ENCODE measurements at regions not wholly inside any gene's neighbourhood (a gene's known extent, or its start where the extent isn't known, plus 50 kb on each side); places are given as distances from the start of the nearest gene placed in this dataset.

DNA sequence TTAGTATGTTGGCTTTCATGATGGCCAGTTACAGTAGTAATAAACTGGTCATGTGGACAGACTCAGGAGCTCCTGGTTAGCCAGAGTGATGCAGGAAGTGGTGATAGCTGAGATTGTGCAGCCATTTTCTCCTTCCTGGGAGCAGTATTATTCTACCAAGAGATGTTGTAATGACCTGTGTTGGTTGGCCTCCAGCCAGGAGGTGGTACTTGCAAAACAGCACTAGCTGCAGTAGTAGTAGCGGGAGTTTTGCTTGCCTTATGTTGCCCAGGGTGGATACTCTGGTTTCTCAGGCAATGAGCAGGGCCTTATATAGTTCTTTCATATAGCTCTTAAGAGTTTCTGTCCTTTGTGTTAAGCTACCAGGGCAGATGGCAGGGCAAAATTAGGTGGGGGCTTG lies 998.8 kb downstream of the GLUD2 start:
- no peak overlapping the region for H3K4me2 ChIP-seq (ENCODE audit: insufficient read depth, low read length, poor library complexity, severe bottlenecking)
- H3K14ac ChIP-seq (ENCODE audit: low read length), result no peak overlapping the region
- H3K18ac ChIP-seq (ENCODE audit: low read length), result no peak overlapping the region
- no peak overlapping the region for H2BK5ac ChIP-seq (ENCODE audit: low read length)
- DNase-seq (ENCODE audit: low spot score), result no peak
- no peak overlapping the region for H3K27ac ChIP-seq (replicated peaks; ENCODE audit: low read length)
- H3K4me1 ChIP-seq (ENCODE audit: control insufficient read depth in 2 of 2, insufficient read depth in 1 of 2, low read depth in 1 of 2, low read length in 2 of 2), result no peaks in the 10 kb centered on the region
- H4K8ac ChIP-seq (ENCODE audit: low read depth, low read length), result no peak overlapping the region
- H3K23ac ChIP-seq (ENCODE audit: low read depth, low read length, poor library complexity), result no peak overlapping the region
- no peak overlapping the region for H3K9ac ChIP-seq (ENCODE audit: low read depth, low read length, poor library complexity)
- H3K4me3 ChIP-seq (ENCODE audit: low read length in 2 of 2), result no peak overlapping the region
- H3K9me3 ChIP-seq (replicated peaks in 1 of 2; ENCODE audit: control insufficient read depth in 2 of 2, insufficient read depth in 1 of 2, low read depth in 1 of 2, low read length in 2 of 2), result no peaks in the 10 kb centered on the region
- no peaks in the 10 kb centered on the region for H3K27me3 ChIP-seq (ENCODE audit: control insufficient read depth in 3 of 3, insufficient read depth in 3 of 3, low read depth in 1 of 3, low read length in 3 of 3)
- H2AFZ ChIP-seq (ENCODE audit: low read length), result no peak overlapping the region
- no peak overlapping the region for H2AK5ac ChIP-seq (ENCODE audit: low read depth, low read length)
- WGBS, 2 donors (ENCODE audit: extremely low coverage in 2 of 2, insufficient read length in 2 of 2, insufficient replicate concordance in 1 of 2), result no CpG with 5 or more reads among the region's 1 CpG
- H2BK12ac ChIP-seq (ENCODE audit: low read length), result no peak overlapping the region
- no peak overlapping the region for H4K91ac ChIP-seq (ENCODE audit: low read depth, low read length, poor library complexity)
- H2BK15ac ChIP-seq (ENCODE audit: low read length), result no peak overlapping the region
- H3K79me1 ChIP-seq (ENCODE audit: low read depth, low read length), result no peaks in the 10 kb centered on the region
- no peak overlapping the region for H2BK120ac ChIP-seq (ENCODE audit: low read depth, low read length)
- H3K36me3 ChIP-seq (replicated peaks in 1 of 2; ENCODE audit: control insufficient read depth in 2 of 2, insufficient read depth in 2 of 2, low read length in 2 of 2), result no peaks in the 10 kb centered on the region
- H3K4ac ChIP-seq (ENCODE audit: low read length), result no peak overlapping the region

DNA sequence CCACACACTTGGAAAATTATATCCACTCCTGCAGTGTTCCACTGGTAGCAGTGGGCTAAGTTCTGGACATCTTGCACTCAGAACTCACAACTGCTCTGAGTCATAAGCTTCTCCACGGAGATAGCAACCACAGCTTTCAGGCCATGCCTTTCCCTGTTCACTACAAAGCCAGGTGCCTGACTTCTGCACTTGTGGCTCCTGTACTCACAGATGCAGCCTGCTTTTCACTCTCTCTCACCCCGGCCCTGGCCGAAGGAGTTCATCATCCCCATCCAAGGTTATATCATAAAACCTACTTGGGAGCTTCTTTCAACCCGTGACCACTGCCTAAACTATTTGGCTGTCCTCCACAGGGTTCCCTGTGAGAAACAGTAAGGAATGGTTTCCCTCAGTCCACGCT lies 999.4 kb downstream of the GLUD2 start:
- no peak overlapping the region for H3K23ac ChIP-seq (ENCODE audit: low read depth, low read length, poor library complexity)
- H2BK12ac ChIP-seq (ENCODE audit: low read length), result no peak overlapping the region
- H2BK120ac ChIP-seq (ENCODE audit: low read depth, low read length), result no peak overlapping the region
- no peak overlapping the region for H3K4ac ChIP-seq (ENCODE audit: low read length)
- WGBS, 2 donors (ENCODE audit: extremely low coverage in 2 of 2, insufficient read length in 2 of 2, insufficient replicate concordance in 1 of 2), result no CpG with 5 or more reads among the region's 5 CpGs
- no peak overlapping the region for H2AFZ ChIP-seq (ENCODE audit: low read length)
- no peak overlapping the region for H3K14ac ChIP-seq (ENCODE audit: low read length)
- no peak overlapping the region for H2BK15ac ChIP-seq (ENCODE audit: low read length)
- no peak overlapping the region for H2AK5ac ChIP-seq (ENCODE audit: low read depth, low read length)
- no peak overlapping the region for H3K18ac ChIP-seq (ENCODE audit: low read length)
- no peaks in the 10 kb centered on the region for H3K36me3 ChIP-seq (replicated peaks in 1 of 2; ENCODE audit: control insufficient read depth in 2 of 2, insufficient read depth in 2 of 2, low read length in 2 of 2)
- H4K91ac ChIP-seq (ENCODE audit: low read depth, low read length, poor library complexity), result no peak overlapping the region
- H3K4me2 ChIP-seq (ENCODE audit: insufficient read depth, low read length, poor library complexity, severe bottlenecking), result no peak overlapping the region
- H4K8ac ChIP-seq (ENCODE audit: low read depth, low read length), result no peak overlapping the region
- no peaks in the 10 kb centered on the region for H3K27me3 ChIP-seq (ENCODE audit: control insufficient read depth in 3 of 3, insufficient read depth in 3 of 3, low read depth in 1 of 3, low read length in 3 of 3)
- H2BK5ac ChIP-seq (ENCODE audit: low read length), result no peak overlapping the region
- no peaks in the 10 kb centered on the region for H3K4me1 ChIP-seq (ENCODE audit: control insufficient read depth in 2 of 2, insufficient read depth in 1 of 2, low read depth in 1 of 2, low read length in 2 of 2)
- H3K27ac ChIP-seq (replicated peaks; ENCODE audit: low read length), result no peak overlapping the region
- no peaks in the 10 kb centered on the region for H3K9me3 ChIP-seq (replicated peaks in 1 of 2; ENCODE audit: control insufficient read depth in 2 of 2, insufficient read depth in 1 of 2, low read depth in 1 of 2, low read length in 2 of 2)
- no peak overlapping the region for H3K4me3 ChIP-seq (ENCODE audit: low read length in 2 of 2)
- no peak overlapping the region for H3K9ac ChIP-seq (ENCODE audit: low read depth, low read length, poor library complexity)
- no peak for DNase-seq (ENCODE audit: low spot score)
- no peaks in the 10 kb centered on the region for H3K79me1 ChIP-seq (ENCODE audit: low read depth, low read length)

DNA sequence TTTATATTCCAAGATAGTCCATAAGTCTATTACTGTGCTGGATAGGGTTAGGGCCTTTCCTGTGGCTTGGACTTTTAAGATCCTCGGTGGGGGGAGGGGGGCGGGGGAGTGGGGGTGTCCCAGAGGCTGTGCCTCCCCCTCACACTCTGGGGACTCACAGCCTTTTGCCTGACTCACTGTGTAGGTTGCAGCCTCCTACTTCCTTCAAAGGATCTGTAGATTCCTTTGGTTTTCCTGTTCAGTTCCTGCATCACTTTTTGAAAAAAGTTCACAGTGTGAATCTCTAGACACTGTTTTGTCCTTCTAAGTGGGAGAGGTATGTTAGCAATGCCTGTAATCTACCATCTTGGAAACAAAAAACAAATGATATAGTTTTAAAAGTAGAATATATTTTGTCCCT lies 999.9 kb downstream of the GLUD2 start:
- H3K9ac ChIP-seq (ENCODE audit: low read depth, low read length, poor library complexity), result no peak overlapping the region
- no peak overlapping the region for H2AFZ ChIP-seq (ENCODE audit: low read length)
- no peak overlapping the region for H2AK5ac ChIP-seq (ENCODE audit: low read depth, low read length)
- H3K18ac ChIP-seq (ENCODE audit: low read length), result no peak overlapping the region
- no peak overlapping the region for H4K91ac ChIP-seq (ENCODE audit: low read depth, low read length, poor library complexity)
- no peak overlapping the region for H2BK12ac ChIP-seq (ENCODE audit: low read length)
- no peak for DNase-seq (ENCODE audit: low spot score)
- H3K23ac ChIP-seq (ENCODE audit: low read depth, low read length, poor library complexity), result no peak overlapping the region
- no peak overlapping the region for H2BK120ac ChIP-seq (ENCODE audit: low read depth, low read length)
- WGBS, 2 donors (ENCODE audit: extremely low coverage in 2 of 2, insufficient read length in 2 of 2, insufficient replicate concordance in 1 of 2), result no CpG with 5 or more reads among the region's 2 CpGs
- no peak overlapping the region for H2BK15ac ChIP-seq (ENCODE audit: low read length)
- H3K79me1 ChIP-seq (ENCODE audit: low read depth, low read length), result no peaks in the 10 kb centered on the region
- H3K4ac ChIP-seq (ENCODE audit: low read length), result no peak overlapping the region
- no peaks in the 10 kb centered on the region for H3K9me3 ChIP-seq (replicated peaks in 1 of 2; ENCODE audit: control insufficient read depth in 2 of 2, insufficient read depth in 1 of 2, low read depth in 1 of 2, low read length in 2 of 2)
- no peak overlapping the region for H3K4me2 ChIP-seq (ENCODE audit: insufficient read depth, low read length, poor library complexity, severe bottlenecking)
- no peak overlapping the region for H2BK5ac ChIP-seq (ENCODE audit: low read length)
- H3K27me3 ChIP-seq (ENCODE audit: control insufficient read depth in 3 of 3, insufficient read depth in 3 of 3, low read depth in 1 of 3, low read length in 3 of 3), result no peaks in the 10 kb centered on the region
- H4K8ac ChIP-seq (ENCODE audit: low read depth, low read length), result no peak overlapping the region
- H3K4me3 ChIP-seq (ENCODE audit: low read length in 2 of 2), result no peak overlapping the region
- no peaks in the 10 kb centered on the region for H3K4me1 ChIP-seq (ENCODE audit: control insufficient read depth in 2 of 2, insufficient read depth in 1 of 2, low read depth in 1 of 2, low read length in 2 of 2)
- no peak overlapping the region for H3K27ac ChIP-seq (replicated peaks; ENCODE audit: low read length)
- H3K36me3 ChIP-seq (replicated peaks in 1 of 2; ENCODE audit: control insufficient read depth in 2 of 2, insufficient read depth in 2 of 2, low read length in 2 of 2), result no peaks in the 10 kb centered on the region
- H3K14ac ChIP-seq (ENCODE audit: low read length), result no peak overlapping the region

DNA sequence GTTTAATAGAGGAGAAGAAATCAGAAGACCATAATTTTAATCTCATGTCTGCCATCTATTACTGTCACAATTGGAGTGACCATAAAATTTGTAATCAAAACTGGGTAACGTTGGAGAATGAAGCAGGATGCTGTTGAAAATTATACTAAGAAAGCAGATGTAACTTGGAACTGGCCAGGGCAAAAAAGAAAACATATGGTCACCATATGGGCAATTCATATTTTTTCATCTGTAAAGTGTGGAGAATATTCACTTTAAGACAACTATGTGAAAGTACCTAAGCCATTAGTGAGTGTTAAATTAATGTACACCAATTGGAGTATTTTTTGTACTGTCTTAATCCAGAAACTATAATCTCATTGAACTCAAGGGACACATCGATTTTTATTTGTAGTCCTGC lies 1008.0 kb downstream of the GLUD2 start:
- Histone ChIP-seq H3K27ac (replicated peaks; ENCODE audit: low read length) (no peak overlapping the region), H2BK12ac (ENCODE audit: low read length) (no peak overlapping the region), H2AFZ (ENCODE audit: low read length) (no peak overlapping the region), H3K23ac (ENCODE audit: low read depth, low read length, poor library complexity) (no peak overlapping the region), H2BK15ac (ENCODE audit: low read length) (no peak overlapping the region), H3K27me3 (ENCODE audit: control insufficient read depth in 3 of 3, insufficient read depth in 3 of 3, low read depth in 1 of 3, low read length in 3 of 3) (no peaks in the 10 kb centered on the region), H3K9me3 (replicated peaks in 1 of 2; ENCODE audit: control insufficient read depth in 2 of 2, insufficient read depth in 1 of 2, low read depth in 1 of 2, low read length in 2 of 2) (no peaks in the 10 kb centered on the region), H2BK5ac (ENCODE audit: low read length) (no peak overlapping the region), H3K4me3 (ENCODE audit: low read length in 2 of 2) (no peak overlapping the region), H3K18ac (ENCODE audit: low read length) (no peak overlapping the region), H3K9ac (ENCODE audit: low read depth, low read length, poor library complexity) (no peak overlapping the region), H3K4me2 (ENCODE audit: insufficient read depth, low read length, poor library complexity, severe bottlenecking) (no peak overlapping the region), H2AK5ac (ENCODE audit: low read depth, low read length) (no peak overlapping the region), H3K14ac (ENCODE audit: low read length) (no peak overlapping the region), H3K4ac (ENCODE audit: low read length) (no peak overlapping the region), H4K91ac (ENCODE audit: low read depth, low read length, poor library complexity) (no peak overlapping the region), H2BK120ac (ENCODE audit: low read depth, low read length) (no peak overlapping the region), H3K4me1 (ENCODE audit: control insufficient read depth in 2 of 2, insufficient read depth in 1 of 2, low read depth in 1 of 2, low read length in 2 of 2) (no peaks in the 10 kb centered on the region), H4K8ac (ENCODE audit: low read depth, low read length) (no peak overlapping the region), H3K36me3 (replicated peaks in 1 of 2; ENCODE audit: control insufficient read depth in 2 of 2, insufficient read depth in 2 of 2, low read length in 2 of 2) (no peaks in the 10 kb centered on the region), H3K79me1 (ENCODE audit: low read depth, low read length) (no peaks in the 10 kb centered on the region)
- DNase-seq (ENCODE audit: low spot score), result no peak
- WGBS, 2 donors (ENCODE audit: extremely low coverage in 2 of 2, insufficient read length in 2 of 2, insufficient replicate concordance in 1 of 2), result no CpG with 5 or more reads among the region's 2 CpGs
